Endothelial cell of umbilical vein (primary cell): ENCODE measurements at regions not wholly inside any gene's neighbourhood (a gene's known extent, or its start where the extent isn't known, plus 50 kb on each side); places are given as distances from the start of the nearest gene placed in this dataset.

Experiments used
- BruUV-seq: library from RNA; stranded (reverse); fragments of 400-500 nt; replicated peaks from 2 replicates; lab custom pipeline; 2021; lab: Mats Ljungman, UMichigan
- CTCF ChIA-PET: fragments of 300-600, 350-600 bp; sonication (Branson Sonifier 250); formaldehyde crosslinking; loops from one replicate; lab custom pipeline; 2021; ENCODE audit warnings: antibody characterized with exemption, inconsistent platforms; lab: Charles Lee
- POLR2A ChIA-PET: fragments of 300-600, 350-600 bp; sonication (Branson Sonifier 250); formaldehyde crosslinking; loops from one replicate; lab custom pipeline; 2021; ENCODE audit warnings: antibody characterized with exemption, inconsistent platforms; lab: Charles Lee
- DNase-seq: peaks from one replicate; pipeline ENCODE4 v3.0.0-alpha.2; 2011; ENCODE audit warnings: low read depth, low spot score
- FAIRE-seq: peaks from 2 replicates; lab custom pipeline; 2011; peaks lifted over from hg19 to GRCh38; lab: Jason Lieb, UNC
- H2AFZ ChIP-seq: 2 replicates; pipeline ENCODE4 v1.6.0; 2012; ENCODE audit warnings: low read depth, low read length, control low read depth, inconsistent platforms
- H3K27ac ChIP-seq: 2 replicates; pipeline ENCODE4 v1.5.1; 2011; ENCODE audit warnings: low read depth, mild to moderate bottlenecking, control low read depth, low read length, moderate library complexity; ENCODE audit not compliant: insufficient read depth
- H3K27me3 ChIP-seq, 2 experiments: 2 replicates each; pipeline versions ENCODE4 v1.6.0 to v1.6.1; 2011; ENCODE audit warnings: low read length in 2 of 2, mixed read lengths in 1 of 2; ENCODE audit not compliant: control insufficient read depth in 2 of 2, insufficient read depth in 2 of 2
- H3K36me3 ChIP-seq, 2 experiments: 2 replicates in 1 of 2; 3 replicates in 1 of 2; pipeline ENCODE4 v1.5.1; 2011; ENCODE audit warnings: low read length in 2 of 2, mild to moderate bottlenecking in 1 of 2, moderate library complexity in 1 of 2; ENCODE audit not compliant: control insufficient read depth in 2 of 2, insufficient read depth in 2 of 2; ENCODE audit errors: extremely low read depth in 1 of 2
- H3K4me1 ChIP-seq: 3 replicates; pipeline ENCODE4 v1.5.1; 2011; ENCODE audit warnings: mild to moderate bottlenecking, low read length; ENCODE audit not compliant: control insufficient read depth, insufficient read depth; ENCODE audit errors: extremely low read depth
- H3K4me2 ChIP-seq: 2 replicates; pipeline ENCODE4 v1.6.1; 2011; ENCODE audit warnings: low read length, control low read depth, mixed read lengths; ENCODE audit not compliant: insufficient read depth
- H3K4me3 ChIP-seq, 3 experiments: fragments of 200-600 bp in 1 of 3; sonication (generic), shearing (Covaris generic) in 1 of 3; replicated peaks in 1 of 3; 2 replicates each; pipeline ENCODE4 v1.5.1; 2011 to 2016; ENCODE audit warnings: control low read depth in 3 of 3, low read length in 3 of 3, mild to moderate bottlenecking in 2 of 3, inconsistent platforms in 1 of 3, low read depth in 1 of 3, moderate library complexity in 1 of 3; ENCODE audit not compliant: insufficient read depth in 1 of 3
- H3K79me2 ChIP-seq: 2 replicates; pipeline ENCODE4 v1.6.0; 2012; ENCODE audit warnings: low read length, inconsistent platforms; ENCODE audit not compliant: control insufficient read depth, insufficient read depth
- H3K9ac ChIP-seq: replicated peaks from 2 replicates; pipeline ENCODE3; 2011; ENCODE audit warnings: low read length, control low read depth; ENCODE audit not compliant: insufficient read depth; ENCODE audit errors: extremely low read depth
- H3K9me1 ChIP-seq: replicated peaks from 3 replicates; pipeline ENCODE4 v1.6.0; 2011; ENCODE audit warnings: mild to moderate bottlenecking, low read length; ENCODE audit not compliant: control insufficient read depth, insufficient read depth; ENCODE audit errors: extremely low read depth
- H3K9me3 ChIP-seq: replicated peaks from 2 replicates; pipeline ENCODE4 v1.5.1; 2012; ENCODE audit warnings: low read length, inconsistent platforms; ENCODE audit not compliant: control insufficient read depth, insufficient read depth
- H4K20me1 ChIP-seq: replicated peaks from 2 replicates; pipeline ENCODE3; 2011; ENCODE audit warnings: mild to moderate bottlenecking, low read length; ENCODE audit not compliant: control insufficient read depth, insufficient read depth; ENCODE audit errors: extremely low read depth
- EZH2 ChIP-seq: IDR thresholded peaks from 2 replicates; pipeline ENCODE4 v1.6.1; 2012; ENCODE audit warnings: borderline replicate concordance, low read depth, mild to moderate bottlenecking, moderate library complexity, low read length, inconsistent platforms; ENCODE audit not compliant: severe bottlenecking
- FOS ChIP-seq: IDR thresholded peaks from 2 replicates; pipeline ENCODE4 v1.6.1; 2011; ENCODE audit warnings: mild to moderate bottlenecking, low read length, moderate library complexity, borderline replicate concordance; ENCODE audit not compliant: insufficient read depth
- GATA2 ChIP-seq: IDR thresholded peaks from 2 replicates; pipeline ENCODE4 v1.7.0; 2011; ENCODE audit warnings: low read depth, mild to moderate bottlenecking, moderate library complexity, mixed read lengths, low read length; ENCODE audit not compliant: insufficient read length, insufficient read depth
- JUN ChIP-seq: IDR thresholded peaks from 2 replicates; pipeline ENCODE4 v1.6.1; 2011; ENCODE audit warnings: borderline replicate concordance, low read depth; ENCODE audit not compliant: insufficient read length, insufficient read depth
- MYC ChIP-seq: IDR thresholded peaks from one replicate; pipeline ENCODE4 v1.6.1; 2011; ENCODE audit warnings: mild to moderate bottlenecking, low read depth, low read length
- POLR2A ChIP-seq: IDR thresholded peaks from 2 replicates; pipeline ENCODE4 v1.6.1; 2012; ENCODE audit warnings: low read depth, mild to moderate bottlenecking, control low read depth, low read length
- POLR2AphosphoS5 ChIP-seq: IDR thresholded peaks from 2 replicates; pipeline ENCODE4 v1.6.1; 2012; ENCODE audit warnings: low read depth, mild to moderate bottlenecking, control low read depth, low read length, moderate library complexity; ENCODE audit not compliant: insufficient read depth
- dilution Hi-C: fragments of 300-500 bp; cut with MboI; formaldehyde crosslinking; loops from one replicate; pipeline ENCODE4 v1.15.0; 2019; ENCODE audit warnings: low sequenced_read_pairs; ENCODE audit not compliant: extremely low pct_ligation_motif_present
- intact Hi-C: fragments of 100-400 bp; cut with micrococcal nuclease; formaldehyde crosslinking; loops from one replicate; pipeline ENCODE4 v1.10.0; 2022
- TF ChIP-seq, protein P1 (sequence below), 2 donors: IDR thresholded peaks; 1 replicate in 1 of 2; 2 replicates in 1 of 2; pipeline ENCODE4 v1.5.1; 2011; ENCODE audit warnings: low read length in 2 of 2, mild to moderate bottlenecking in 2 of 2, moderate library complexity in 2 of 2, control low read depth in 1 of 2, inconsistent platforms in 1 of 2, low read depth in 1 of 2; ENCODE audit not compliant: insufficient read depth in 1 of 2; ENCODE audit errors: extremely low read depth in 1 of 2
- TF ChIP-seq, protein P2 (sequence below): IDR thresholded peaks from 2 replicates; pipeline ENCODE4 v1.6.1; 2011; ENCODE audit not compliant: insufficient read depth, insufficient read length

DNA sequence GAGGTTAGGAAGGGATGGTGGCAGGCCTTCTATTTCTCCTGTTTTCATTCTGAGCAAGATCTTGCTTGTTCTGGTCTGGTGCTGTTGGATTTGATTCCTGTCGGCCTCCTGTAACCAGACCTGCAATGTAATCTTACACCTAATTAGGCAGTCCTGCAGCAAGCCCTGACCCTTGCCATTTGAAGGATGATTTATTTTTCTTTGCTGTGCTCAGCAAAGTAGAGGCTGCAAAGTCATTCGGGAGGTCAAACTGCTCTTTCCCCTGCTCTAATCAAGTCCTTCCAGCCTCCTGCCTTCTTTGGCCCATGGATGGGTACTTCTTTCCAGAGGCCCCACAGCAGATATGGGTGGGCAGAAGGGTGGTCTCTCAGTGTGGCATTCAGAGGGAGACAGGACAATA is 417.7 kb upstream of the USP24 start:
- dilution Hi-C loops = no loop called here
- H3K4me2 ChIP-seq = no peak overlapping the region
- no TSS peak for BruUV-seq
- FAIRE-seq (no peak), DNase-seq (no peak)
- ChIA-PET CTCF (no interaction called here), POLR2A (no interaction called here)
- H3K9me3 ChIP-seq = no peaks in the 10 kb centered on the region
- H3K4me3 ChIP-seq = no peak overlapping the region
- no peak overlapping the region for H3K9ac ChIP-seq
- TF ChIP-seq POLR2AphosphoS5 (no peak), POLR2A (no peak), GATA2 (no peak), JUN (no peak), MYC (no peak), FOS (no peak), EZH2 (no peak)
- TF ChIP-seq, protein P1, sequence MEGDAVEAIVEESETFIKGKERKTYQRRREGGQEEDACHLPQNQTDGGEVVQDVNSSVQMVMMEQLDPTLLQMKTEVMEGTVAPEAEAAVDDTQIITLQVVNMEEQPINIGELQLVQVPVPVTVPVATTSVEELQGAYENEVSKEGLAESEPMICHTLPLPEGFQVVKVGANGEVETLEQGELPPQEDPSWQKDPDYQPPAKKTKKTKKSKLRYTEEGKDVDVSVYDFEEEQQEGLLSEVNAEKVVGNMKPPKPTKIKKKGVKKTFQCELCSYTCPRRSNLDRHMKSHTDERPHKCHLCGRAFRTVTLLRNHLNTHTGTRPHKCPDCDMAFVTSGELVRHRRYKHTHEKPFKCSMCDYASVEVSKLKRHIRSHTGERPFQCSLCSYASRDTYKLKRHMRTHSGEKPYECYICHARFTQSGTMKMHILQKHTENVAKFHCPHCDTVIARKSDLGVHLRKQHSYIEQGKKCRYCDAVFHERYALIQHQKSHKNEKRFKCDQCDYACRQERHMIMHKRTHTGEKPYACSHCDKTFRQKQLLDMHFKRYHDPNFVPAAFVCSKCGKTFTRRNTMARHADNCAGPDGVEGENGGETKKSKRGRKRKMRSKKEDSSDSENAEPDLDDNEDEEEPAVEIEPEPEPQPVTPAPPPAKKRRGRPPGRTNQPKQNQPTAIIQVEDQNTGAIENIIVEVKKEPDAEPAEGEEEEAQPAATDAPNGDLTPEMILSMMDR (IDR thresholded peaks at IDR 0.05; ENCODE audit: extremely low read depth in 1 of 2, insufficient read depth in 1 of 2, low read depth in 1 of 2, low read length in 2 of 2) = no peak
- TF ChIP-seq, protein P2, sequence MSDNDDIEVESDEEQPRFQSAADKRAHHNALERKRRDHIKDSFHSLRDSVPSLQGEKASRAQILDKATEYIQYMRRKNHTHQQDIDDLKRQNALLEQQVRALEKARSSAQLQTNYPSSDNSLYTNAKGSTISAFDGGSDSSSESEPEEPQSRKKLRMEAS = no peak
- no peaks in the 10 kb centered on the region for H3K4me1 ChIP-seq
- no peaks in the 10 kb centered on the region for H3K27me3 ChIP-seq
- H4K20me1 ChIP-seq = no peaks in the 10 kb centered on the region
- no peaks in the 10 kb centered on the region for H3K36me3 ChIP-seq
- intact Hi-C loops = no loop called here
- H3K9me1 ChIP-seq = no peaks in the 10 kb centered on the region
- no peak overlapping the region for H3K27ac ChIP-seq
- no peak overlapping the region for H2AFZ ChIP-seq
- no peaks in the 10 kb centered on the region for H3K79me2 ChIP-seq
